WERI-Rb-1 (cell line): ENCODE measurements at regions not wholly inside any gene's neighbourhood (a gene's known extent, or its start where the extent isn't known, plus 50 kb on each side); places are given as distances from the start of the nearest gene placed in this dataset.

ENCODE experiments used
- DNase-seq: peaks from one replicate; pipeline ENCODE4 v3.0.0-alpha.2; 2020
- H3K27ac ChIP-seq: fragments of 250-450 bp; sonication (Bioruptor Pico); 2 replicates; pipeline ENCODE4 v1.5.1; 2020; ENCODE audit warnings: mild to moderate bottlenecking, moderate library complexity
- H3K27me3 ChIP-seq: fragments of 250-450 bp; sonication (Bioruptor Pico); 2 replicates; pipeline ENCODE4 v1.5.1; 2021; ENCODE audit warnings: mild to moderate bottlenecking, low read depth, moderate library complexity; ENCODE audit not compliant: insufficient read depth, severe bottlenecking
- H3K36me3 ChIP-seq: fragments of 250-450 bp; sonication (Bioruptor Pico); 2 replicates; pipeline ENCODE4 v1.5.1; 2020; ENCODE audit warnings: mild to moderate bottlenecking, moderate library complexity
- H3K4me3 ChIP-seq: 2 replicates; pipeline ENCODE4 v1.5.1; 2011; ENCODE audit warnings: low read depth, mild to moderate bottlenecking, control low read depth, low read length
- H3K9me3 ChIP-seq: fragments of 250-450 bp; sonication (Bioruptor Pico); 2 replicates; pipeline ENCODE4 v1.5.1; 2021; ENCODE audit warnings: mild to moderate bottlenecking, moderate library complexity; ENCODE audit not compliant: severe bottlenecking
- TF ChIP-seq, protein P1 (sequence below): IDR thresholded peaks from 2 replicates; pipeline ENCODE4 v1.5.1; 2011; ENCODE audit warnings: low read depth, mild to moderate bottlenecking, control low read depth, inconsistent platforms, low read length

DNA sequence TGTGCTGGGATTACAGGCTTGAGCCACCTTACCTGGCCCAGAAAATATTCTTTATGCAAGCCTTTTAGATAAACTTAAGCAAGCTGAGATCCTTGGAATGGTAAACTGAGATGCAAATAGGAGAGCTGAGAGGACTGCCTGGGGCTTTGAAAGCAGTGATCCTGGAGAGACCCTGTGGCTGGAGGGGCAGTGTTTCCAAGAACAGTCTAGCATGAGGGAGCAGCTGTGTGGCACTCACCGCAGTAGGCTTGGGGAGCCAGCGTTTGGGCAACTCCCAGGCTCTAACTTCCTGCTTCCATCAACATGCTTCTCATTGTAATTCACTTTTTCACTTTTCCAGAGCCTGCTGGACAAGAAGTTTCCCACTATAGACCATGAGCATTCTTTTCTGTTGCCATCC is 144.1 kb upstream of the CELF4 start:
- Histone ChIP-seq H3K4me3 (no peak overlapping the region), H3K36me3 (no peaks in the 10 kb centered on the region), H3K27ac (no peak overlapping the region), H3K9me3 (no peaks in the 10 kb centered on the region), H3K27me3 (no peaks in the 10 kb centered on the region)
- TF ChIP-seq, protein P1, sequence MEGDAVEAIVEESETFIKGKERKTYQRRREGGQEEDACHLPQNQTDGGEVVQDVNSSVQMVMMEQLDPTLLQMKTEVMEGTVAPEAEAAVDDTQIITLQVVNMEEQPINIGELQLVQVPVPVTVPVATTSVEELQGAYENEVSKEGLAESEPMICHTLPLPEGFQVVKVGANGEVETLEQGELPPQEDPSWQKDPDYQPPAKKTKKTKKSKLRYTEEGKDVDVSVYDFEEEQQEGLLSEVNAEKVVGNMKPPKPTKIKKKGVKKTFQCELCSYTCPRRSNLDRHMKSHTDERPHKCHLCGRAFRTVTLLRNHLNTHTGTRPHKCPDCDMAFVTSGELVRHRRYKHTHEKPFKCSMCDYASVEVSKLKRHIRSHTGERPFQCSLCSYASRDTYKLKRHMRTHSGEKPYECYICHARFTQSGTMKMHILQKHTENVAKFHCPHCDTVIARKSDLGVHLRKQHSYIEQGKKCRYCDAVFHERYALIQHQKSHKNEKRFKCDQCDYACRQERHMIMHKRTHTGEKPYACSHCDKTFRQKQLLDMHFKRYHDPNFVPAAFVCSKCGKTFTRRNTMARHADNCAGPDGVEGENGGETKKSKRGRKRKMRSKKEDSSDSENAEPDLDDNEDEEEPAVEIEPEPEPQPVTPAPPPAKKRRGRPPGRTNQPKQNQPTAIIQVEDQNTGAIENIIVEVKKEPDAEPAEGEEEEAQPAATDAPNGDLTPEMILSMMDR = no peak
- DNase-seq = no peak

DNA sequence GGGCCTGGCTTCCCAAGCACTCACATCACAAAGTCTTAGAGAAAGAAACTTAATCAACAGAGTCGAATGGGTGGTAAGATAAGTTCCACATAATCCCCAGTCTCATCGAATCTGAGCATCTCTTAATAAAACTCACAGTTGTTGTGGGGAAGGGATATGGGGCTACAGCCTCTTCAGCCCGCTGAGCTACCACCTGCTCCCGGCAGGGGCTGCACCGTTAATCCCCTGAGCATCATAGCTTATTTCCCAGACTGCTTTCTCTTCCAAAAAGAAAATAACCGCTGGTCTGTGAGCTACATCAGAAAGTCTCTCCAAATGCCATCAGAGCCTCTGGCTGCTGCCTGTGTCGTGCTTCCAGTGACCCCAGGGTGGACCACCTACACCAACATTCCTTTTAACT is 139.4 kb upstream of the CELF4 start:
- H3K4me3 ChIP-seq = no peak overlapping the region
- no peaks in the 10 kb centered on the region for H3K9me3 ChIP-seq
- DNase-seq = peak; percentile 56
- no peak overlapping the region for H3K27ac ChIP-seq
- no peaks in the 10 kb centered on the region for H3K27me3 ChIP-seq
- TF ChIP-seq, protein P1 = peak; percentile 59
- no peaks in the 10 kb centered on the region for H3K36me3 ChIP-seq

DNA sequence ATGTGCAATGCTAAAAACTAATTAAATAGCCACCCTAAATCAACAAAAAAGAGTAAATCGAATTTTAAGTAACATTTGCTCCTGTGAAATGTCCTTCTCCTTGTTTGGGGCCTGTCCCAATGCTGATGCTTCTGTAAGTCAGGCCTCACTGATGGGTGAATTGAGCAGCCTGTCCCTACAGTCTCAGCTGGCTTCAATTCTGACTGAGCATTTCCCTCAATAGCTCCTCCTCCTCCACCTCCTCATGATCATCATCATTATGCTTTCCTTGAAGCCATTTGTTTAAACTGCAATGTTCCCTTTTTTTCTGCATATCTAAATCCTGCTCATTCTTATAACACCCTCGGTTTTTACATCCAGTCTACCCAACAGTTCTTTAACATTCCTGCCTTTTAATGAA is 137.2 kb upstream of the CELF4 start:
- no peaks in the 10 kb centered on the region for H3K36me3 ChIP-seq
- TF ChIP-seq, protein P1 = no peak
- H3K9me3 ChIP-seq = no peaks in the 10 kb centered on the region
- DNase-seq = no peak
- no peak overlapping the region for H3K27ac ChIP-seq
- H3K27me3 ChIP-seq = no peaks in the 10 kb centered on the region
- no peak overlapping the region for H3K4me3 ChIP-seq

DNA sequence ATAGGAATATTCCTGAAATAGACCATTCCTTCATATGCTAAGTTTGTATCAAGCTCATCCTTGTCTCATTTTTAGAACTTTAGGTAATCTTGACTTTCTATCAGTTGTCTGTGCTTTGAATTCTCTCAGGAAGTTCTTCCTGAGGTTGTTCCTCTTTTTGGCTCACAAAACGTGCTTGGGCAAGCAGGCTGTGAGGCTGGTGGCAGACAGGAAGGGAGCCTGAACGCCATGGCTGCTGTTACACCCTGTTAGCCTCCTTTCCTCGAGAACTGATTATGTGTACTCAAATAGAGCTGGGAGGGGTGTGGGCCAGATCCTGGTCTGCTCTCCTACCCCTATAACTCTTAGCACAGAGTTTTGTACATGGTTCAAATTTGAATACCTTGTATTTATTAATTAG is 136.4 kb upstream of the CELF4 start:
- no peaks in the 10 kb centered on the region for H3K36me3 ChIP-seq
- H3K27me3 ChIP-seq = no peaks in the 10 kb centered on the region
- DNase-seq = no peak
- H3K27ac ChIP-seq = no peak overlapping the region
- no peaks in the 10 kb centered on the region for H3K9me3 ChIP-seq
- TF ChIP-seq, protein P1 = no peak
- H3K4me3 ChIP-seq = no peak overlapping the region

DNA sequence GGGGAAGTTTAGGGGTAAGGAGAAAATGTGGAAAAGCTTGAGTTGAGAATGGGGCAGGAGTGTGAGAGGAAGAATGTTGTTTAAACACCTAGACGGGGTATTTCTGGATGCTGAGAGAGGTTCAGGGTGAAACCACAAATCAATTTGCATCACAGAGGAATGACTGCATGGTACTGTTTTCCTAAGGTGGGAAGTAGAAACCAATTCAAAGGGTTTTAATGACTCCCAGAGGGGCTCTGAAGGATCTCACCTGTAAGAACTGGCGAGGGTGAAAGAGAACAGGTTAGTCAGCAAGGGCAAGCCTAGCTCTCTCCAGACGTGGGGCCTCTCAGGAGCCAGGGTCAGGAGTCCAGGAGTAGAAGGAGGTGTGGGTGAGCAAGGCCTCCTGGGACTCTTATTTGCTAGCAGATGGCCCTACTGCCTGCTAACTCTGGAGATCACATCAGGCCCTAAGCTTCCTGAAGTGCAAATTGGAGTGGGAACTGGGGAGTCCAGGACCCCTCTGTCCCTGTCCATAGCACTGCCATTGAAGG is 133.0 kb upstream of the CELF4 start:
- DNase-seq = no peak

DNA sequence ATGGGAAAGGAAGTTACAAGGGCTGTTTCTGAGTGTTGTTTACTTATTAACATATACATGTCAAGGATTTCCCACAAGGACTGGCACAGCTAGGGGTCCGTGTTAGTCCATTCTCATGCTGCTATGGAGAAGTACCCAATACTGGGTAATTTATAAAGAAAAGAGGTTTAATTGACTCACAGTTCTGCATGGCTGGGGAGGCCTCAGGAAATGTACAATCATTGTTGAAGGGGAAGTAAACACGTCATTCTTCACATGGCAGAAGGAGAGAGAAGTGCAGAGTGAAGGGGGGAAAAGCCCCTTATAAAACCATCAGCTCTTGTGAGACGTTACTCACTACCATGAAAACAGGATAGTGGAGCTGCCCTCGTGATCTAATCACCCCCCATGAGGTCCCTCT is 128.9 kb upstream of the CELF4 start:
- TF ChIP-seq, protein P1 = no peak
- no peak overlapping the region for H3K27ac ChIP-seq
- H3K36me3 ChIP-seq = no peaks in the 10 kb centered on the region
- no peak for DNase-seq
- no peaks in the 10 kb centered on the region for H3K9me3 ChIP-seq
- H3K27me3 ChIP-seq = no peaks in the 10 kb centered on the region
- no peak overlapping the region for H3K4me3 ChIP-seq

More for the DNA sequence above, 133.0 kb upstream of the CELF4 start:
- Histone ChIP-seq H3K27me3 (no peaks in the 10 kb centered on the region), H3K36me3 (no peaks in the 10 kb centered on the region), H3K27ac (no peak overlapping the region), H3K4me3 (no peak overlapping the region), H3K9me3 (no peaks in the 10 kb centered on the region)
- TF ChIP-seq, protein P1 = no peak
